D721Med (cell line): ENCODE measurements at regions not wholly inside any gene's neighbourhood (a gene's known extent, or its start where the extent isn't known, plus 50 kb on each side); places are given as distances from the start of the nearest gene placed in this dataset.

Source experiments
- DNase-seq: peaks from one replicate; pipeline ENCODE4 v3.0.0; 2011; ENCODE audit warnings: low spot score; ENCODE audit not compliant: insufficient read length
- FAIRE-seq: peaks from 2 replicates; lab custom pipeline; 2011; peaks lifted over from hg19 to GRCh38; lab: Jason Lieb, UNC
- TF ChIP-seq, protein P1 (sequence below): IDR thresholded peaks from 2 replicates; pipeline ENCODE4 v1.5.1; 2012; ENCODE audit warnings: mild to moderate bottlenecking, control low read depth; ENCODE audit not compliant: insufficient read depth; ENCODE audit errors: missing control alignments

DNA sequence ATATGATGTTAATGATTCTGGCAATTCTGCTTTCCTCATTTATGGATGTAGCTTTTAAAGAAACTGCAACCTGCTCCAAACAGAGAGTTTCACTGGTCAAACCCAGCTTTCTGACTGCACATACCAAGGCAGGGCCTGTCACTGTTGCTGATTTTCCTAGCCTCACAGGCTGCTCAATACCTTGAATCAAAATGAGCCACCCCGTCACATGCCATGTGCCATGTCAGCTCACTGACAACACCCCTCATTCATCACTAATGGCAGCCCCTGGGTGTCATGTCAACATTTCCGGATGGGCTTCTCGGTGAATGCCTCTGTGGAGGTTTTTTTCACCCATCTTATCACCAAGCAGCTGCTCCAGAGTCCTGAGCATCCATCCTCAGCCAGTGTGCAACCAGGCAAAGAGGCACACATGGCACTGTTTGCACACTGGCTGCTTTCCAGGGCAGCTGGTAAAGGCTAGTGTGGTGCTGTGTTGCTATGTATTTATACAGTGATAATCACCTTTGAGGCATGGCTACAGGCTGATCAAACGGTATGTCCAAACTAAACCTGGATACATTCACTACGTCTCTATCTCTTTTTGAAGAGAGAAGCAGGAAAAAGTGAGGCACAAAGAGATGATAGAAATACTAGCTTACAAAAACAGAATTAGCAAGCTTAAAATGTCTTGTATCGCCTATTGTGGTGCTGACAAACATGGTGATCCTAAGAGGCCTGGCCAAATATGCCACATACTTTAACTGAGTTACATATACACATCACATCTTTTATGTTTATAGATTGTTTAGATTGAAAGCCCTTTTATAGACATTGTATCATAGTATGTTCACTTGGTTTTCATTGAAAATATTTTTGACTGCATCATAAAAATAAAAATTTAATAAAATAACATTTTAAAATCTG is 94.6 kb upstream of the INPP4B start:
- DNase-seq (no peak), FAIRE-seq (no peak)
- TF ChIP-seq, protein P1, sequence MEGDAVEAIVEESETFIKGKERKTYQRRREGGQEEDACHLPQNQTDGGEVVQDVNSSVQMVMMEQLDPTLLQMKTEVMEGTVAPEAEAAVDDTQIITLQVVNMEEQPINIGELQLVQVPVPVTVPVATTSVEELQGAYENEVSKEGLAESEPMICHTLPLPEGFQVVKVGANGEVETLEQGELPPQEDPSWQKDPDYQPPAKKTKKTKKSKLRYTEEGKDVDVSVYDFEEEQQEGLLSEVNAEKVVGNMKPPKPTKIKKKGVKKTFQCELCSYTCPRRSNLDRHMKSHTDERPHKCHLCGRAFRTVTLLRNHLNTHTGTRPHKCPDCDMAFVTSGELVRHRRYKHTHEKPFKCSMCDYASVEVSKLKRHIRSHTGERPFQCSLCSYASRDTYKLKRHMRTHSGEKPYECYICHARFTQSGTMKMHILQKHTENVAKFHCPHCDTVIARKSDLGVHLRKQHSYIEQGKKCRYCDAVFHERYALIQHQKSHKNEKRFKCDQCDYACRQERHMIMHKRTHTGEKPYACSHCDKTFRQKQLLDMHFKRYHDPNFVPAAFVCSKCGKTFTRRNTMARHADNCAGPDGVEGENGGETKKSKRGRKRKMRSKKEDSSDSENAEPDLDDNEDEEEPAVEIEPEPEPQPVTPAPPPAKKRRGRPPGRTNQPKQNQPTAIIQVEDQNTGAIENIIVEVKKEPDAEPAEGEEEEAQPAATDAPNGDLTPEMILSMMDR: no peak

DNA sequence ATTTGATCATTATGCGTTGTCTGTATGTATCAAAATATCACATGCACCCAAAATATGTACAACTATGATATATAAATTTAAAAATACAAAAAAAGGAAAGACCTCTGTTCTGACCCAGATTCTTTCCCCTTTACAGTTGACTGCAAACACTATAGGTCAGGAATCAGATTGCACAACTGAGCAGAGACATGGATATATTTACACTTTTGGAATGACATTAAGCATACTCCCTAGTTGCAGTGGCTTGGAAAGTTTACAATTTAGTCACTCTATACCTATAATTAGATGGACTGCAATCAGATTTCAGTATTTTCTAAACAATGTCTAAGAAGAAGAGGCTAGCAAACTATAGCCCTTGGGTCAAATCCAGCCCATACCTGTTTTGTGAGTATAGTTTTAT is 98.5 kb upstream of the INPP4B start:
- DNase-seq (no peak), FAIRE-seq (no peak)
- TF ChIP-seq, protein P1: no peak

DNA sequence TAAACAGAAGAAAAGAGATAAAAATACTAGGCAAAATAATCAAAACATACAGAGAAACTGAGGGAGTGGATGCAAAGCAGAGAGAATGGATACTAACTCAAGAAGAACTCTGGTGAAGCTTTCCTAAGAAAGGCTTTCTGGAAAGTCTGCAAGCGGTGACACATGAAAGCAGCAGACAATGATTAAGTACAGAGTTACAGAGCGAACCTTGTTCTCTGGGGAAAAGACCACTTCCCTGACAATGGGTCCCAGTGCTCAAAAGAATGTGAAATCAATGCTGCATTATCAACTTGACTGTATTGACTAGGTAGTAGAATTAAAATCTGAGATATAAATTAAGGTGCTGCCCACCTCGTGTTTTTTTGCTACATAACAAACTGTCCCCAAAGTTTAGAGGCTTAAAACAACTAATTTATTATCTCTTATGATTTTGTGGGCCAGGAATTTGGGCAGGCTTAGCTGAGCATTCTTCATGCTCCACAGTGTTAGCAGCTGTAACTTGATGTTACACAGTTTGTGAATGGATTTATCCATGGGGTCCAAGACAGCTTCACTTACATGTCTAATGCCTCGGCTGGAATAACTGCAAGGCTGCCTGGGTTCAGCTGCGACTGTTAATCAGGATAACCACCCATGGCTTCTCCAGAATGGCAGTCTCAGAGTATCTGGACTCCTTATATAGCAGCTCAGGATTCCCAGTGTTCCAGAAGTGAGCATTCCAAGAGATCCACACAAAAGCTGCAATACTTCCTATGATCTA is 106.9 kb upstream of the INPP4B start:
- DNase-seq (no peak), FAIRE-seq (no peak)
- TF ChIP-seq, protein P1: no peak

DNA sequence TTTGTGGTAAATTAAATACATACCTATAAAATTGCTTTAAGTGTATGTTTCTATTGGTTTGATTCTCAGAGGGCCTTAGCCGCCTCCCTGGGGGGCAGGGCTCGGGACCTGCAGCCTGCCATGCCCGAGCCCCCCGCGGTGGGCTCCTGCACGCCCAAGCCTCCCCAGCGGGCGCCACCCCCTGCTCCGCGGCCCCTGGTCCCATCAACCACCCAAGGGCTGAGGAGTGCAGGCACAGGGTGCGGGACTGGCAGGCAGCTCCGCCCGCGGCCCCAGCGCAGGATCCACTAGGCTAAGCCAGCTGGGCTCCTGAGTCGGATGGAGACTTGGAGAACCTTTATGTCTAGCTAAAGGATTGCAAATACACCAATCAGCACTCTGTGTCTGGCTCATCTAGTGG is 108.3 kb upstream of the INPP4B start:
- TF ChIP-seq, protein P1: no peak
- FAIRE-seq (no peak), DNase-seq (no peak)

DNA sequence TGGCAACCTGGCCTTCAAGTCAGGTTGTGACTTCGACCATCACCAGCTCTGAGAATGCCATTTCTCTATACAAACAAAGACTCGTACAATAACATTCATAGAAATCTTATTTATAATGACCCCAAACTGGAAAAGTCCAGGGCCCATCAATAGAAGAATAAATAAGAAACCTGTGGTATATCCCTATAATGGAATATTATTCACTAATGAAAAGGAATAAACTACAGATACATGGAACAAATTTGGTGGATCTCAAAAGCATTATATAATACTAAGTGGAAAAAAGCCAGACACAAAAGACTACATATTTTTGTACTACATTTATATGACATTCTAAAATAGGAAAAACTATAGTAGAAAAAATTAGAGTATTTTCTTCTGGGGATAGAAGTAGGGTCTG is 109.4 kb upstream of the INPP4B start:
- FAIRE-seq: no peak
- no peak for DNase-seq
- TF ChIP-seq, protein P1: no peak

DNA sequence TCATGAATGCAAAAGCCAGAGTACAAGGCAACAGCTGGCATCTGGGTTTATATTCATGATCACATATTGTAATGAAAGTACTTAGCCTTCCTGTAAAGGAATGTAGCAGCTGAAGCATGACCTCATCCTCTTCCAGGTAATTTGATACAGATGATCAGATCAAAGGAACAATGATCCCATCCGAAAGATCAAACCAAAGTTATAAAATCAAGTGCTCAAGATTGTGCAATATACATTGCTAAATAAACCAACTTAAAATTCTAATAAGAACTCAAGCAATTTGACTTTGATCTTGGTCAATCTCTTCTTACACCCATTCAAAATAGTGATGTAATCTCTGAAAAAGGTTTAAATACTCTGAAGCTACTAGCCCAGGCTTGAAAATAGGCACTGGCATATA is 113.1 kb upstream of the INPP4B start:
- DNase-seq (no peak), FAIRE-seq (no peak)
- TF ChIP-seq, protein P1: no peak

DNA sequence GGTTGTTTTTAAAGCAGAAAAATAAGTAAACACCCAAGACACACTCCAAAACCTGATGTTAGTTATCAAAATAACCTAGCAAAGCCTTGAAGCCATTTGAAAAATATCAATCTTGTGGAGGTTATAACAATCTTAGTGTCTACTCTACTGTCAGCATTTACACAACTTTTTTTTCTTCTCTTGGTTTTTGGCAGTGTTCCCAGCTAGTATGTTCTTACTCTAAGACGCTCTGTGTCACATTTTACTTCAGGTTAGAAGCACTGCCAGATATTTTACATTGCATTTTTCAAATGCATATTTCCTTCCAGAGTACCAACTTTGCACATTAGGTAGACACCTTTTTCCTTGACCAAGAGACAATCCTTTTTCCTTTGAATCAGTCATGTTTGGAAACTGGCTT is 114.0 kb upstream of the INPP4B start:
- TF ChIP-seq, protein P1: no peak
- no peak for DNase-seq
- no peak for FAIRE-seq
